Liver (tissue), 8 donors: ENCODE measurements at regions not wholly inside any gene's neighbourhood (a gene's known extent, or its start where the extent isn't known, plus 50 kb on each side); places are given as distances from the start of the nearest gene placed in this dataset.

Experiments
- DNase-seq: peaks from one replicate; pipeline ENCODE4 v3.0.0-alpha.2; 2017; ENCODE audit warnings: low spot score
- H3K27ac ChIP-seq, 2 donors: one replicate each; pipeline ENCODE4 v1.7.0; 2013; ENCODE audit warnings: inconsistent platforms in 2 of 2, low read length in 2 of 2, control low read depth in 1 of 2, low read depth in 1 of 2, mild to moderate bottlenecking in 1 of 2
- H3K27me3 ChIP-seq, 4 donors: one replicate each; pipeline versions ENCODE4 v1.6.1 to v1.7.0; 2013; ENCODE audit warnings: low read length in 3 of 4, inconsistent platforms in 1 of 4, mild to moderate bottlenecking in 1 of 4, moderate library complexity in 1 of 4; ENCODE audit not compliant: control insufficient read depth in 4 of 4, insufficient read depth in 4 of 4
- H3K36me3 ChIP-seq, 4 donors: one replicate each; pipeline versions ENCODE4 v1.6.1 to v1.7.0; 2013; ENCODE audit warnings: low read length in 3 of 4, mild to moderate bottlenecking in 3 of 4, low read depth in 1 of 4, moderate library complexity in 1 of 4; ENCODE audit not compliant: control insufficient read depth in 4 of 4, insufficient read depth in 3 of 4
- H3K4me1 ChIP-seq, 4 donors: one replicate each; pipeline versions ENCODE4 v1.6.1 to v1.7.0; 2013; ENCODE audit warnings: low read length in 3 of 4, mild to moderate bottlenecking in 3 of 4, moderate library complexity in 1 of 4; ENCODE audit not compliant: control insufficient read depth in 4 of 4, insufficient read depth in 4 of 4
- H3K4me3 ChIP-seq, 3 donors: one replicate each; pipeline versions ENCODE4 v1.6.1 to v1.7.0; 2013; ENCODE audit warnings: low read length in 3 of 3, control low read depth in 1 of 3, low read depth in 1 of 3, mild to moderate bottlenecking in 1 of 3
- H3K9ac ChIP-seq, 2 donors: one replicate each; pipeline ENCODE4 v1.7.0; 2013; ENCODE audit warnings: low read length in 2 of 2, mild to moderate bottlenecking in 2 of 2, moderate library complexity in 2 of 2, control low read depth in 1 of 2, low read depth in 1 of 2
- H3K9me3 ChIP-seq, 4 donors: one replicate each; pipeline versions ENCODE4 v1.6.1 to v1.7.0; 2013; ENCODE audit warnings: low read length in 3 of 4; ENCODE audit not compliant: control insufficient read depth in 4 of 4
- ATF3 ChIP-seq: IDR thresholded peaks from 2 replicates; pipeline ENCODE4 v1.6.1; 2016; ENCODE audit warnings: antibody characterized with exemption
- CTCF ChIP-seq: fragments of 150-350 bp; IDR thresholded peaks from 2 replicates; pipeline ENCODE4 v1.5.1; 2017; ENCODE audit warnings: improper control_type of control experiment, low read depth, low read length; ENCODE audit not compliant: missing input control
- EGR1 ChIP-seq, 2 donors: IDR thresholded peaks; 2 replicates each; pipeline ENCODE4 v1.6.1; 2016 to 2018; ENCODE audit warnings: antibody characterized with exemption in 2 of 2, low read depth in 2 of 2
- FOXA1 ChIP-seq: IDR thresholded peaks from 2 replicates; pipeline ENCODE4 v1.6.1; 2016; ENCODE audit warnings: antibody characterized with exemption
- FOXA2 ChIP-seq: IDR thresholded peaks from 2 replicates; pipeline ENCODE4 v1.6.1; 2016; ENCODE audit warnings: antibody characterized with exemption
- GABPA ChIP-seq, 2 donors: IDR thresholded peaks in 1 of 2; conservative IDR thresholded peaks in 1 of 2; 2 replicates each; pipeline ENCODE4 v1.6.1; 2016; ENCODE audit warnings: antibody characterized with exemption in 2 of 2, mild to moderate bottlenecking in 1 of 2, moderate library complexity in 1 of 2
- HNF4A ChIP-seq, 2 donors: conservative IDR thresholded peaks; 2 replicates each; pipeline ENCODE4 v1.6.1; 2016; ENCODE audit warnings: antibody characterized with exemption in 2 of 2, mild to moderate bottlenecking in 2 of 2
- HNF4G ChIP-seq: IDR thresholded peaks from 2 replicates; pipeline ENCODE4 v1.6.1; 2016; ENCODE audit warnings: antibody characterized with exemption
- JUND ChIP-seq, 2 donors: IDR thresholded peaks; 2 replicates each; pipeline ENCODE4 v1.6.1; 2016; ENCODE audit warnings: antibody characterized with exemption in 2 of 2
- MAX ChIP-seq: IDR thresholded peaks from 2 replicates; pipeline ENCODE4 v1.6.1; 2016; ENCODE audit warnings: antibody characterized with exemption
- NR2F2 ChIP-seq: IDR thresholded peaks from 2 replicates; pipeline ENCODE4 v1.6.1; 2016; ENCODE audit warnings: antibody characterized with exemption
- RAD21 ChIP-seq, 2 donors: IDR thresholded peaks; 2 replicates each; pipeline ENCODE4 v1.6.1; 2016; ENCODE audit warnings: antibody characterized with exemption in 2 of 2, mild to moderate bottlenecking in 2 of 2
- REST ChIP-seq: IDR thresholded peaks from 2 replicates; pipeline ENCODE4 v1.6.1; 2016; ENCODE audit warnings: antibody characterized with exemption, mild to moderate bottlenecking
- RXRA ChIP-seq, 2 donors: IDR thresholded peaks; 2 replicates each; pipeline ENCODE4 v1.6.1; 2017 to 2018; ENCODE audit warnings: antibody characterized with exemption in 2 of 2, mild to moderate bottlenecking in 1 of 2
- SP1 ChIP-seq: IDR thresholded peaks from 2 replicates; pipeline ENCODE4 v1.6.1; 2018; ENCODE audit warnings: antibody characterized with exemption, mild to moderate bottlenecking
- TAF1 ChIP-seq: conservative IDR thresholded peaks from 2 replicates; pipeline ENCODE4 v1.6.1; 2016; ENCODE audit warnings: antibody characterized with exemption, mild to moderate bottlenecking
- YY1 ChIP-seq: IDR thresholded peaks from 2 replicates; pipeline ENCODE4 v1.6.1; 2016; ENCODE audit warnings: antibody characterized with exemption, mild to moderate bottlenecking
- ZBTB33 ChIP-seq: IDR thresholded peaks from 2 replicates; pipeline ENCODE4 v1.6.1; 2016; ENCODE audit warnings: antibody characterized with exemption
- WGBS: extraction: QIAGEN DNeasy Blood & Tissue Kit; methylation state at CpG from one replicate; pipeline ENCODE4 v1.1.7; 2013; 5-methylcytosine and 5-hydroxymethylcytosine counted together
- donor health status: healthy.
- donor health status: healthy.
- donor health status: healthy.
- donor health status: healthy.
- donor health status: healthy.

- no peak for DNase-seq
- TF ChIP-seq FOXA2: no peak
- TF ChIP-seq NR2F2: no peak
- no peak for TF ChIP-seq ZBTB33
- TF ChIP-seq HNF4G: no peak
- no peak for TF ChIP-seq EGR1 (IDR thresholded peaks at IDR 0.05; ENCODE audit: low read depth in 2 of 2)
- no peak for TF ChIP-seq REST
- no peak for TF ChIP-seq MAX
- no peak for TF ChIP-seq JUND (IDR thresholded peaks at IDR 0.05)
- TF ChIP-seq ATF3: no peak
- TF ChIP-seq GABPA (IDR thresholded peaks at IDR 0.05 in 1 of 2, conservative IDR thresholded peaks at IDR 0.05 in 1 of 2): no peak
- TF ChIP-seq TAF1: no peak
- no peak for TF ChIP-seq HNF4A (conservative IDR thresholded peaks at IDR 0.05)
- 57% methylated on average over 2 of the region's 2 CpGs for WGBS
Measured at GRCh38 chr3:175980486-175981090, 1121.5 kb downstream of the NAALADL2 start.

GRCh38 chr3:175977968-175978752 is 1119.0 kb downstream of the NAALADL2 start:
- Histone ChIP-seq H3K27me3 (no peaks in the 10 kb centered on the region), H3K36me3 (no peaks in the 10 kb centered on the region), H3K9ac (no peak overlapping the region), H3K9me3 (peaks cover 0 to 3% (median 0%) of the 10 kb centered on the region in 4 donors), H3K4me3 (no peak overlapping the region), H3K4me1 (no peaks in the 10 kb centered on the region), H3K27ac (no peak overlapping the region)
- 94% methylated on average over 32 of the region's 32 CpGs for whole genome bisulfite sequencing
- no peak for DNase-seq
- TF ChIP-seq TAF1 (no peak), RXRA (IDR thresholded peaks at IDR 0.05) (no peak), ATF3 (no peak), SP1 (no peak), HNF4G (no peak), JUND (IDR thresholded peaks at IDR 0.05) (no peak), ZBTB33 (no peak), NR2F2 (no peak), YY1 (no peak), EGR1 (IDR thresholded peaks at IDR 0.05; ENCODE audit: low read depth in 2 of 2) (no peak), FOXA2 (no peak), RAD21 (IDR thresholded peaks at IDR 0.05) (no peak), CTCF (no peak), GABPA (IDR thresholded peaks at IDR 0.05 in 1 of 2, conservative IDR thresholded peaks at IDR 0.05 in 1 of 2) (no peak), FOXA1 (no peak)

More at GRCh38 chr3:175980486-175981090, 1121.5 kb downstream of the NAALADL2 start:
- Histone ChIP-seq H3K9me3 (peaks cover 0 to 3% (median 0%) of the 10 kb centered on the region in 4 donors), H3K4me3 (no peak overlapping the region), H3K9ac (no peak overlapping the region), H3K27me3 (no peaks in the 10 kb centered on the region), H3K27ac (no peak overlapping the region), H3K4me1 (no peaks in the 10 kb centered on the region), H3K36me3 (no peaks in the 10 kb centered on the region)
